KMS-11 (cell line): ENCODE measurements at regions not wholly inside any gene's neighbourhood (a gene's known extent, or its start where the extent isn't known, plus 50 kb on each side); places are given as distances from the start of the nearest gene placed in this dataset.

Experiments used
- H2AFZ ChIP-seq: fragments of 200-600 bp; sonication (generic); 2 replicates; pipeline ENCODE4 v1.6.1; 2016; ENCODE audit warnings: antibody characterized with exemption, mixed run types, low read depth
- H3K27ac ChIP-seq: fragments of 200-600 bp; sonication (generic); 2 replicates; pipeline ENCODE4 v1.6.1; 2016; ENCODE audit warnings: mild to moderate bottlenecking, mixed run types
- H3K27me3 ChIP-seq: fragments of 200-600 bp; sonication (generic); 2 replicates; pipeline ENCODE4 v1.6.1; 2017; ENCODE audit warnings: mild to moderate bottlenecking, low read depth, mixed run types, moderate library complexity; ENCODE audit not compliant: insufficient read depth
- H3K36me3 ChIP-seq: fragments of 200-600 bp; sonication (generic); 2 replicates; pipeline ENCODE4 v1.6.1; 2017; ENCODE audit warnings: mild to moderate bottlenecking, mixed run types; ENCODE audit not compliant: insufficient read depth
- H3K4me1 ChIP-seq: fragments of 200-600 bp; sonication (generic); 2 replicates; pipeline ENCODE4 v1.6.1; 2016; ENCODE audit warnings: mild to moderate bottlenecking, low read depth, mixed run types; ENCODE audit not compliant: poor library complexity, severe bottlenecking
- H3K4me2 ChIP-seq: fragments of 200-600 bp; sonication (generic); 2 replicates; pipeline ENCODE4 v1.7.0; 2016; ENCODE audit warnings: mild to moderate bottlenecking, mixed run types
- H3K4me3 ChIP-seq: fragments of 200-600 bp; sonication (generic); IDR thresholded peaks from 2 replicates; pipeline ENCODE4 v1.6.1; 2017; ENCODE audit warnings: low read depth, low read length, mixed read lengths; ENCODE audit not compliant: insufficient read depth
- H3K79me2 ChIP-seq: fragments of 200-600 bp; sonication (generic); 2 replicates; pipeline ENCODE4 v1.6.1; 2016; ENCODE audit warnings: low read depth, mixed run types; ENCODE audit not compliant: insufficient read depth
- H3K9ac ChIP-seq: fragments of 200-600 bp; sonication (generic); 2 replicates; pipeline ENCODE4 v1.6.1; 2016; ENCODE audit warnings: mild to moderate bottlenecking, mixed run types
- H4K20me1 ChIP-seq: fragments of 200-600 bp; sonication (generic); 2 replicates; pipeline ENCODE4 v1.6.1; 2016; ENCODE audit warnings: mild to moderate bottlenecking, mixed run types; ENCODE audit not compliant: insufficient read depth
- TF ChIP-seq, protein P1 (sequence below): fragments of 200-600 bp; sonication (generic); conservative IDR thresholded peaks from 2 replicates; pipeline ENCODE4 v1.6.1; 2017; ENCODE audit warnings: low read depth, mild to moderate bottlenecking, antibody characterized with exemption, low read length, moderate library complexity, mixed read lengths

DNA sequence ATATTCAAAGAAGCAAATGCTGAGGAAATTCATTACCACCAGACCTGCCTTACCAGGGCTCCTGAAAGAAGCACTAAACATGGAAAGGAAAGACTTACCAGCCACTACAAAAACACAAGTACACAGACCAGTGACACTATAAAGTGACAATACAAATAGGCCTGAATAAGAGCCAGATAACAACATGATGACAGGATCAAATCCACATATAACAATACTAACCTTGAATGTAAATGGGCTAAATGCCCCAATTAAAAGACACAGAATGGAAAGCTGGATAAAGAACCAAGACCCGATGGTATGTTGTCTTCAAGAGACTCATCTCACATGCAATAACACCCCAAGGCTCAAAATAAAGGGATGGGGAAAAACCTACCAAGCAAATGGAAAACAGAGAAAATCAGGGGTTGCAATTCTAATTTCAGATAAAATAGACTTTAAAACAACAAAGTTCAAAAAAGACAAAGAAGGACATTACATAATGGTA, 353.4 kb downstream of the LNPK start:
- TF ChIP-seq, protein P1, sequence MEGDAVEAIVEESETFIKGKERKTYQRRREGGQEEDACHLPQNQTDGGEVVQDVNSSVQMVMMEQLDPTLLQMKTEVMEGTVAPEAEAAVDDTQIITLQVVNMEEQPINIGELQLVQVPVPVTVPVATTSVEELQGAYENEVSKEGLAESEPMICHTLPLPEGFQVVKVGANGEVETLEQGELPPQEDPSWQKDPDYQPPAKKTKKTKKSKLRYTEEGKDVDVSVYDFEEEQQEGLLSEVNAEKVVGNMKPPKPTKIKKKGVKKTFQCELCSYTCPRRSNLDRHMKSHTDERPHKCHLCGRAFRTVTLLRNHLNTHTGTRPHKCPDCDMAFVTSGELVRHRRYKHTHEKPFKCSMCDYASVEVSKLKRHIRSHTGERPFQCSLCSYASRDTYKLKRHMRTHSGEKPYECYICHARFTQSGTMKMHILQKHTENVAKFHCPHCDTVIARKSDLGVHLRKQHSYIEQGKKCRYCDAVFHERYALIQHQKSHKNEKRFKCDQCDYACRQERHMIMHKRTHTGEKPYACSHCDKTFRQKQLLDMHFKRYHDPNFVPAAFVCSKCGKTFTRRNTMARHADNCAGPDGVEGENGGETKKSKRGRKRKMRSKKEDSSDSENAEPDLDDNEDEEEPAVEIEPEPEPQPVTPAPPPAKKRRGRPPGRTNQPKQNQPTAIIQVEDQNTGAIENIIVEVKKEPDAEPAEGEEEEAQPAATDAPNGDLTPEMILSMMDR: no peak
- no peak overlapping the region for H3K9ac ChIP-seq
- no peak overlapping the region for H2AFZ ChIP-seq
- no peaks in the 10 kb centered on the region for H3K79me2 ChIP-seq
- no peak overlapping the region for H3K27ac ChIP-seq
- H3K36me3 ChIP-seq: no peaks in the 10 kb centered on the region
- H3K4me2 ChIP-seq: no peak overlapping the region
- H4K20me1 ChIP-seq: no peaks in the 10 kb centered on the region
- no peaks in the 10 kb centered on the region for H3K27me3 ChIP-seq
- H3K4me1 ChIP-seq: no peaks in the 10 kb centered on the region
- no peak overlapping the region for H3K4me3 ChIP-seq

DNA sequence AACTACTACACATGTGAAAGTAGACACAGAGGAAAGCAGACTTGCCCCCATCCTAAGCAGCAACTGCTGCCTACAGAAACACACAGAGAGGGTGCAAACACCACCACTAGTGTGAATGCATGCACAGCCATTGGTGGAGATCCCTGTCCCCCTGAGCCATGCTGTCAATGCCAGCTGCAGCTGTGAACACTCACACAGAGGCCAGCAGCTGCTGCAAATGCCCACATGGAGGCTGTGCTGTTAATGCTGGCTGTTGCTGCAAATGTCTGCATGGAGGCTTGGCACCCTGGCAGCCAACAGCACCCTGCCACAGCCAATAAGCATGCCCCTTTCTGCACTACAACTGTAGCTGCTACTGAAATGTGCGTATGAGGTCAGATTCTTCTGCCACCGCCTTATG, 355.0 kb downstream of the LNPK start:
- no peaks in the 10 kb centered on the region for H4K20me1 ChIP-seq
- H3K9ac ChIP-seq: no peak overlapping the region
- H2AFZ ChIP-seq: no peak overlapping the region
- H3K27me3 ChIP-seq: no peaks in the 10 kb centered on the region
- TF ChIP-seq, protein P1: no peak
- no peaks in the 10 kb centered on the region for H3K4me1 ChIP-seq
- no peak overlapping the region for H3K4me2 ChIP-seq
- no peaks in the 10 kb centered on the region for H3K36me3 ChIP-seq
- no peak overlapping the region for H3K27ac ChIP-seq
- H3K4me3 ChIP-seq: no peak overlapping the region
- H3K79me2 ChIP-seq: no peaks in the 10 kb centered on the region

DNA sequence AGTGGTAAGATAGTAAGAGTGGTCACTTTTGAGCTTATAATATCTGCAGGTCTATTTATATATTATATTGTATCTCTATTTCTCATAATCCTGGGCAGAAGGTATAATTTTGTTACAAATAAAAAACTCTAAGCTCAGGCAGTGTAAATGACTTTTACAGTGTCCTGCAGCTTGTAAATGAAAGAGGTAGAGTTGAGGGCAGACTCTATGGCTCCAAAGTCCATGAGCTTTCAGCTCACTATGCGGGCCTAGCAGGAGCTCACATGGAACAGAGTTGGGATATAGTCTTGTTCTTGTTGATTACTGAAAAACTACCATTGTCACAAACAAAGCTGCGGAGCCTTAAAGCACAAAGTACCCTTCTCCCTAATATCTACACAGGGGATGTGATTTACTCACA, 361.4 kb downstream of the LNPK start:
- Histone ChIP-seq H3K27ac (no peak overlapping the region), H3K79me2 (no peaks in the 10 kb centered on the region), H3K36me3 (no peaks in the 10 kb centered on the region), H2AFZ (no peak overlapping the region), H3K27me3 (no peaks in the 10 kb centered on the region), H3K9ac (no peak overlapping the region), H4K20me1 (no peaks in the 10 kb centered on the region), H3K4me3 (no peak overlapping the region), H3K4me2 (no peak overlapping the region), H3K4me1 (no peaks in the 10 kb centered on the region)
- TF ChIP-seq, protein P1: no peak

DNA sequence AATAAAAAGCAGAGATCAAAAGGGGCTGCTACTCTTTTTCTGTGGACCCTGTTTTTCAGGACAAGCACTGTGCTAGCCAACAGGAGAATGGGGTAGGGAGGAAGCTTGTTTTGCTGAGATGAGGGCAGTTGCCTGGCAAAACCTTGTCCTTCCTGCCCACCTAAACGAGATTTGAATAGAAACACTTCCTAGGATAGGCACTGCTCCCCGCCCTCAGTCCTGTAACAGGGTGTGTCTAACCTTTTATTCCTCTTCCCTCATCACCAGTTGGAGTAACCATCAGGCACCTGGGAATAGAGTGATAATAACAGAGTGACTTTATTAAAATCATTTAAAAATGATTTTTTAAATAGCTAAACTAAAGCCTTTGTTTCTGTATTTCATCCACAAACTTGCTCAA, 368.8 kb downstream of the LNPK start:
- Histone ChIP-seq H3K9ac (no peak overlapping the region), H3K27ac (no peak overlapping the region), H3K79me2 (no peaks in the 10 kb centered on the region), H3K36me3 (no peaks in the 10 kb centered on the region), H2AFZ (no peak overlapping the region), H3K4me1 (no peaks in the 10 kb centered on the region), H3K4me2 (no peak overlapping the region), H4K20me1 (no peaks in the 10 kb centered on the region), H3K27me3 (no peaks in the 10 kb centered on the region), H3K4me3 (no peak overlapping the region)
- TF ChIP-seq, protein P1: no peak
